CD4-positive, alpha-beta T cell (primary cell): ENCODE measurements at regions not wholly inside any gene's neighbourhood (a gene's known extent, or its start where the extent isn't known, plus 50 kb on each side); places are given as distances from the start of the nearest gene placed in this dataset.

Experiments
- ATAC-seq: fragments of 200-7000 bp; cut with Tn5 transposase; one replicate; pipeline ENCODE4 v1.10.0; 2022; ENCODE audit warnings: mild to moderate bottlenecking; ENCODE audit not compliant: poor library complexity
- CTCF ChIA-PET: fragments of 350-600 bp; sonication (Branson Sonifier 250); formaldehyde crosslinking; loops from one replicate; lab custom pipeline; 2021; ENCODE audit warnings: antibody characterized with exemption, inconsistent platforms; lab: Charles Lee
- POLR2A ChIA-PET: fragments of 350-600 bp; sonication (Branson Sonifier 250); formaldehyde crosslinking; loops from one replicate; lab custom pipeline; 2021; ENCODE audit warnings: antibody characterized with exemption, inconsistent platforms; lab: Charles Lee
- DNase-seq, 14 experiments: peaks; one replicate each; pipeline ENCODE4 v3.0.0-alpha.2; 2013 to 2020; ENCODE audit warnings: mixed read lengths in 2 of 14
- H3K27ac ChIP-seq, 2 donors: one replicate each; pipeline versions ENCODE4 v1.5.1 to v1.7.0; 2013; ENCODE audit warnings: low read length in 2 of 2, low read depth in 1 of 2, mild to moderate bottlenecking in 1 of 2
- H3K27me3 ChIP-seq, 2 experiments: 1 replicate in 1 of 2; 2 replicates in 1 of 2; pipeline versions ENCODE4 v1.6.1 to v1.7.0; 2013; ENCODE audit warnings: low read length in 2 of 2, control low read depth in 1 of 2, mild to moderate bottlenecking in 1 of 2, moderate library complexity in 1 of 2; ENCODE audit not compliant: insufficient read depth in 2 of 2, control insufficient read depth in 1 of 2
- H3K36me3 ChIP-seq: one replicate; pipeline ENCODE4 v1.6.1; 2013; ENCODE audit warnings: low read length, control low read depth; ENCODE audit not compliant: insufficient read depth
- H3K4me1 ChIP-seq: one replicate; pipeline ENCODE4 v1.6.1; 2013; ENCODE audit warnings: low read length, control low read depth; ENCODE audit not compliant: insufficient read depth
- H3K4me3 ChIP-seq: one replicate; pipeline ENCODE4 v1.5.1; 2013; ENCODE audit warnings: mild to moderate bottlenecking, low read length, moderate library complexity
- H3K9me3 ChIP-seq, 2 experiments: 1 replicate in 1 of 2; 2 replicates in 1 of 2; pipeline versions ENCODE4 v1.6.1 to v1.7.0; 2013; ENCODE audit warnings: low read length in 2 of 2, mild to moderate bottlenecking in 2 of 2, control low read depth in 1 of 2, moderate library complexity in 1 of 2; ENCODE audit not compliant: control insufficient read depth in 1 of 2, insufficient read depth in 1 of 2
- H3K27ac Mint-ChIP-seq: one replicate; pipeline ENCODE4 v1.8.0; 2020; ENCODE audit warnings: mixed read lengths
- H3K27me3 Mint-ChIP-seq: one replicate; pipeline ENCODE4 v1.8.0; 2021; ENCODE audit warnings: mixed read lengths
- H3K36me3 Mint-ChIP-seq: one replicate; pipeline ENCODE4 v1.8.0; 2021; ENCODE audit warnings: low read depth, mixed read lengths
- H3K4me1 Mint-ChIP-seq: one replicate; pipeline ENCODE4 v1.8.0; 2021; ENCODE audit warnings: low read depth, mixed read lengths
- H3K4me3 Mint-ChIP-seq: one replicate; pipeline ENCODE4 v1.8.0; 2020; ENCODE audit warnings: mild to moderate bottlenecking, mixed read lengths
- H3K9me3 Mint-ChIP-seq: one replicate; pipeline ENCODE4 v1.8.0; 2020; ENCODE audit warnings: mixed read lengths
- CTCF ChIP-seq: fragments of 200-600 bp; IDR thresholded peaks from one replicate; pipeline ENCODE4 v1.8.0; 2022; ENCODE audit warnings: antibody characterized with exemption, mild to moderate bottlenecking
- intact Hi-C, 2 experiments: fragments of 100-400 bp; cut with DNase I in 1 of 2; cut with micrococcal nuclease in 1 of 2; formaldehyde crosslinking; loops; one replicate each; pipeline versions ENCODE4 v1.15.1 to v1.9.0; 2023 to 2025; cut with DNase I, micrococcal nuclease

- POLR2A ChIA-PET: no interaction called here
- H3K27ac Mint-ChIP-seq: no peak overlapping the region
- no peak for TF ChIP-seq CTCF
- CTCF ChIA-PET: no interaction called here
- intact Hi-C loops: no loop called here
- peaks cover 5% of the 10 kb centered on the region for H3K9me3 Mint-ChIP-seq
- H3K4me3 Mint-ChIP-seq: no peak overlapping the region
- Histone ChIP-seq H3K9me3 (no peaks in the 10 kb centered on the region), H3K27me3 (no peaks in the 10 kb centered on the region), H3K27ac (no peak overlapping the region), H3K36me3 (no peaks in the 10 kb centered on the region), H3K4me1 (no peaks in the 10 kb centered on the region), H3K4me3 (no peak overlapping the region)
- H3K36me3 Mint-ChIP-seq: no peaks in the 10 kb centered on the region
- ATAC-seq: no peak
- DNase-seq: no peak
- no peaks in the 10 kb centered on the region for H3K4me1 Mint-ChIP-seq
- H3K27me3 Mint-ChIP-seq: no peaks in the 10 kb centered on the region
These were observed 678.7 kb downstream of the MAT2B start for GRCh38 chr5:164184158-164184557.

GRCh38 chr5:164185000-164185399 lies 679.6 kb downstream of the MAT2B start:
- TF ChIP-seq CTCF: no peak
- ATAC-seq: no peak
- H3K27ac Mint-ChIP-seq: no peak overlapping the region
- Histone ChIP-seq H3K27me3 (no peaks in the 10 kb centered on the region), H3K27ac (no peak overlapping the region), H3K4me1 (no peaks in the 10 kb centered on the region), H3K36me3 (no peaks in the 10 kb centered on the region), H3K9me3 (no peaks in the 10 kb centered on the region), H3K4me3 (no peak overlapping the region)
- no peak for DNase-seq
- no peaks in the 10 kb centered on the region for H3K27me3 Mint-ChIP-seq
- peaks cover 7% of the 10 kb centered on the region for H3K9me3 Mint-ChIP-seq
- H3K4me1 Mint-ChIP-seq: no peaks in the 10 kb centered on the region
- CTCF ChIA-PET: no interaction called here
- no peak overlapping the region for H3K4me3 Mint-ChIP-seq
- no peaks in the 10 kb centered on the region for H3K36me3 Mint-ChIP-seq
- intact Hi-C loops: no loop called here
- POLR2A ChIA-PET: no interaction called here

GRCh38 chr5:164186550-164186949 lies 681.1 kb downstream of the MAT2B start:
- Histone ChIP-seq H3K27ac (no peak overlapping the region), H3K27me3 (no peaks in the 10 kb centered on the region), H3K4me1 (no peaks in the 10 kb centered on the region), H3K4me3 (no peak overlapping the region), H3K9me3 (no peaks in the 10 kb centered on the region), H3K36me3 (no peaks in the 10 kb centered on the region)
- Mint-ChIP-seq H3K4me1 (no peaks in the 10 kb centered on the region), H3K27me3 (no peaks in the 10 kb centered on the region), H3K4me3 (no peak overlapping the region), H3K9me3 (peaks cover 8% of the 10 kb centered on the region), H3K36me3 (no peaks in the 10 kb centered on the region), H3K27ac (no peak overlapping the region)
- ATAC-seq (no peak), DNase-seq (no peak)
- POLR2A ChIA-PET: no interaction called here
- no peak for TF ChIP-seq CTCF
- intact Hi-C loops: no loop called here
- CTCF ChIA-PET: no interaction called here
